ENCODE measurements at regions not wholly inside any gene's neighbourhood (a gene's known extent, or its start where the extent isn't known, plus 50 kb on each side); places are given as distances from the start of the nearest gene placed in this dataset.
A peak's percentile ranks its signal among the peaks of the same experiment; 100 is the strongest.

GRCh38 chrX:119181491-119181890 lies 53.9 kb upstream of the KIAA1210 start:
- TF ChIP-seq, protein P1, sequence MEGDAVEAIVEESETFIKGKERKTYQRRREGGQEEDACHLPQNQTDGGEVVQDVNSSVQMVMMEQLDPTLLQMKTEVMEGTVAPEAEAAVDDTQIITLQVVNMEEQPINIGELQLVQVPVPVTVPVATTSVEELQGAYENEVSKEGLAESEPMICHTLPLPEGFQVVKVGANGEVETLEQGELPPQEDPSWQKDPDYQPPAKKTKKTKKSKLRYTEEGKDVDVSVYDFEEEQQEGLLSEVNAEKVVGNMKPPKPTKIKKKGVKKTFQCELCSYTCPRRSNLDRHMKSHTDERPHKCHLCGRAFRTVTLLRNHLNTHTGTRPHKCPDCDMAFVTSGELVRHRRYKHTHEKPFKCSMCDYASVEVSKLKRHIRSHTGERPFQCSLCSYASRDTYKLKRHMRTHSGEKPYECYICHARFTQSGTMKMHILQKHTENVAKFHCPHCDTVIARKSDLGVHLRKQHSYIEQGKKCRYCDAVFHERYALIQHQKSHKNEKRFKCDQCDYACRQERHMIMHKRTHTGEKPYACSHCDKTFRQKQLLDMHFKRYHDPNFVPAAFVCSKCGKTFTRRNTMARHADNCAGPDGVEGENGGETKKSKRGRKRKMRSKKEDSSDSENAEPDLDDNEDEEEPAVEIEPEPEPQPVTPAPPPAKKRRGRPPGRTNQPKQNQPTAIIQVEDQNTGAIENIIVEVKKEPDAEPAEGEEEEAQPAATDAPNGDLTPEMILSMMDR (IDR thresholded peaks at IDR 0.05; ENCODE audit: low read depth, low read length, missing control alignments) = peak; percentile 20
- in situ Hi-C loops (cut with HindIII; ENCODE audit: low sequenced_read_pairs) = loop anchor here (5.0 kb wide), 2 partner anchors 39 to 101 kb away; no protein-coding TSS in a partner anchor
- H3K4me3 ChIP-seq (ENCODE audit: low read depth, low read length) = no peak overlapping the region
- no peak for DNase-seq (ENCODE audit: low read depth)

GRCh38 chrX:119186194-119186593 lies 49.9 kb upstream of the PGRMC1 start:
- DNase-seq (ENCODE audit: low read depth) = no peak
- TF ChIP-seq, protein P1 (IDR thresholded peaks at IDR 0.05; ENCODE audit: low read depth, low read length, missing control alignments) = no peak
- in situ Hi-C loops (cut with HindIII; ENCODE audit: low sequenced_read_pairs) = no loop called here
- no peak overlapping the region for H3K4me3 ChIP-seq (ENCODE audit: low read depth, low read length)

All from astrocyte of the cerebellum (primary cell).